ENCODE measurements at regions not wholly inside any gene's neighbourhood (a gene's known extent, or its start where the extent isn't known, plus 50 kb on each side); places are given as distances from the start of the nearest gene placed in this dataset.
"Not testable (repeated sequence)": the region's sequence is repeated elsewhere in the genome, so short reads cannot be mapped to it uniquely, and the experiment has no call there.

GRCh38 chr1:194755241-194755994, 1569.0 kb upstream of the B3GALT2 start:
- ATAC-seq (ENCODE audit: insufficient number of reproducible peaks, low FRiP score, low read depth) (no peak), DNase-seq (ENCODE audit: low spot score) (no peak)
- no peak overlapping the region for H3K27ac ChIP-seq
- H3K36me3 ChIP-seq: no peaks in the 10 kb centered on the region
- H3K9me3 ChIP-seq: no peaks in the 10 kb centered on the region
- no peak overlapping the region for H3K4me3 ChIP-seq
- TF ChIP-seq, protein P1, sequence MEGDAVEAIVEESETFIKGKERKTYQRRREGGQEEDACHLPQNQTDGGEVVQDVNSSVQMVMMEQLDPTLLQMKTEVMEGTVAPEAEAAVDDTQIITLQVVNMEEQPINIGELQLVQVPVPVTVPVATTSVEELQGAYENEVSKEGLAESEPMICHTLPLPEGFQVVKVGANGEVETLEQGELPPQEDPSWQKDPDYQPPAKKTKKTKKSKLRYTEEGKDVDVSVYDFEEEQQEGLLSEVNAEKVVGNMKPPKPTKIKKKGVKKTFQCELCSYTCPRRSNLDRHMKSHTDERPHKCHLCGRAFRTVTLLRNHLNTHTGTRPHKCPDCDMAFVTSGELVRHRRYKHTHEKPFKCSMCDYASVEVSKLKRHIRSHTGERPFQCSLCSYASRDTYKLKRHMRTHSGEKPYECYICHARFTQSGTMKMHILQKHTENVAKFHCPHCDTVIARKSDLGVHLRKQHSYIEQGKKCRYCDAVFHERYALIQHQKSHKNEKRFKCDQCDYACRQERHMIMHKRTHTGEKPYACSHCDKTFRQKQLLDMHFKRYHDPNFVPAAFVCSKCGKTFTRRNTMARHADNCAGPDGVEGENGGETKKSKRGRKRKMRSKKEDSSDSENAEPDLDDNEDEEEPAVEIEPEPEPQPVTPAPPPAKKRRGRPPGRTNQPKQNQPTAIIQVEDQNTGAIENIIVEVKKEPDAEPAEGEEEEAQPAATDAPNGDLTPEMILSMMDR (IDR thresholded peaks at IDR 0.05): no peak
- no peaks in the 10 kb centered on the region for H3K4me1 ChIP-seq (ENCODE audit: control insufficient read depth in 1 of 2, low read depth in 2 of 2)
- H3K27me3 ChIP-seq (replicated peaks; ENCODE audit: insufficient read depth): no peaks in the 10 kb centered on the region

DNA sequence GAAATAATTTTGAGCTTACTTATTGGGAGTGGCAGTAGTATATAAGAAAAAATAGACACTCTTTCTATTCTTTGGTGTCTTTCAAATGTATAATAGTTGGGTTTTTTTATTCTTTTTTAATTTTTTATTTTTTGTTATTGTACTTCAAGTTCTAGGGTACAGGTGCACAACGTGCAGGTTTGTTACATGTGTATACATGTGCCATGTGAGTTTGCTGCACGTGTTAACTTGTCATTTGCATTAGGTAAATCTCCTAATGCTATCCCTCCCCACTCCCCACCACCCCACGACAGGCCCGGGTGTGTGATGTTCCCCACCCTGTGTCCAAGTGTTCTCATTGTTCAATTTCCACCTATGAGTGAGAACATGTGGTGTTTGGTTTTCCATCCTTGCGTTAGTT, 1552.4 kb upstream of the B3GALT2 start:
- ATAC-seq (ENCODE audit: insufficient number of reproducible peaks, low FRiP score, low read depth); DNase-seq (ENCODE audit: low spot score); H3K36me3 ChIP-seq; H3K27me3 ChIP-seq (replicated peaks; ENCODE audit: insufficient read depth); H3K9me3 ChIP-seq; H3K4me3 ChIP-seq; H3K4me1 ChIP-seq (ENCODE audit: control insufficient read depth in 1 of 2, low read depth in 2 of 2); H3K27ac ChIP-seq: not testable (repeated sequence)

- H3K9me3 ChIP-seq: no peaks in the 10 kb centered on the region
- H3K27ac ChIP-seq: no peak overlapping the region
- DNase-seq (ENCODE audit: low spot score) (no peak), ATAC-seq (ENCODE audit: insufficient number of reproducible peaks, low FRiP score, low read depth) (no peak)
- no peaks in the 10 kb centered on the region for H3K36me3 ChIP-seq
- H3K4me1 ChIP-seq (ENCODE audit: control insufficient read depth in 1 of 2, low read depth in 2 of 2): no peaks in the 10 kb centered on the region
- TF ChIP-seq, protein P1 (IDR thresholded peaks at IDR 0.05): no peak
- H3K4me3 ChIP-seq: no peak overlapping the region
- no peaks in the 10 kb centered on the region for H3K27me3 ChIP-seq (replicated peaks; ENCODE audit: insufficient read depth)
Measured at GRCh38 chr1:194734970-194735369, 1548.6 kb upstream of the B3GALT2 start.

- Histone ChIP-seq H3K4me1 (ENCODE audit: control insufficient read depth in 1 of 2, low read depth in 2 of 2) (no peaks in the 10 kb centered on the region), H3K27me3 (replicated peaks; ENCODE audit: insufficient read depth) (no peaks in the 10 kb centered on the region), H3K36me3 (no peaks in the 10 kb centered on the region), H3K27ac (no peak overlapping the region), H3K4me3 (no peak overlapping the region), H3K9me3 (no peaks in the 10 kb centered on the region)
- DNase-seq (ENCODE audit: low spot score) (no peak), ATAC-seq (ENCODE audit: insufficient number of reproducible peaks, low FRiP score, low read depth) (no peak)
- TF ChIP-seq, protein P1 (IDR thresholded peaks at IDR 0.05): no peak
Measured at GRCh38 chr1:194731025-194731424, 1544.6 kb upstream of the B3GALT2 start.

- TF ChIP-seq, protein P1 (IDR thresholded peaks at IDR 0.05): no peak
- no peaks in the 10 kb centered on the region for H3K4me1 ChIP-seq (ENCODE audit: control insufficient read depth in 1 of 2, low read depth in 2 of 2)
Measured at GRCh38 chr1:194730304-194730703, 1543.9 kb upstream of the B3GALT2 start.

DNA sequence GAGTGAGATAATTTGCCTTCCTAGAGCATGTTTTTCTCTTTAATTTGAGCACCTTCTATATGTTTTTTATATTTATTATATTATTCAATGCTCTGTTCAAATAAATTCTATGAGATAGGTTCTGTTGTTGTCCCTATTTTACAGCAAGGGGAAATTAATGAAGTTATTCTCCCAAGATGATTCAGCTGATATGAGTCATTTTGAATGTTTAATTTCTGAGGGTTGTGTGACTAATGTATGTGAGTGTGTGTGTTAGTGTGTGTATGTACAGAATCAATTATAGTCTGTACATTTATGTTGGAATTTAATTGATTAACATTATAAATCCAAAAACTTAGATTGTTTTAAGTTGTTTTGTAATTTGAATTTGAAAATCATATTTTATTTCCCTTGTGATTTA, 1536.7 kb upstream of the B3GALT2 start:
- DNase-seq (ENCODE audit: low spot score) (no peak), ATAC-seq (ENCODE audit: insufficient number of reproducible peaks, low FRiP score, low read depth) (no peak)
- H3K27me3 ChIP-seq (replicated peaks; ENCODE audit: insufficient read depth): no peaks in the 10 kb centered on the region
- no peaks in the 10 kb centered on the region for H3K9me3 ChIP-seq
- no peak overlapping the region for H3K4me3 ChIP-seq
- no peaks in the 10 kb centered on the region for H3K36me3 ChIP-seq
- no peaks in the 10 kb centered on the region for H3K4me1 ChIP-seq (ENCODE audit: control insufficient read depth in 1 of 2, low read depth in 2 of 2)
- TF ChIP-seq, protein P1 (IDR thresholded peaks at IDR 0.05): no peak
- no peak overlapping the region for H3K27ac ChIP-seq

More at GRCh38 chr1:194730304-194730703, 1543.9 kb upstream of the B3GALT2 start:
- Histone ChIP-seq H3K36me3 (no peaks in the 10 kb centered on the region), H3K9me3 (no peaks in the 10 kb centered on the region), H3K27me3 (replicated peaks; ENCODE audit: insufficient read depth) (no peaks in the 10 kb centered on the region), H3K4me3 (no peak overlapping the region), H3K27ac (no peak overlapping the region)
- ATAC-seq (ENCODE audit: insufficient number of reproducible peaks, low FRiP score, low read depth) (no peak), DNase-seq (ENCODE audit: low spot score) (no peak)
